ENCODE measurements at regions not wholly inside any gene's neighbourhood (a gene's known extent, or its start where the extent isn't known, plus 50 kb on each side); places are given as distances from the start of the nearest gene placed in this dataset.
A peak's percentile ranks its signal among the peaks of the same experiment; 100 is the strongest.

GRCh38 chr2:238557936-238558335 lies 131.2 kb downstream of the ASB1 start:
- H3K4me1 Mint-ChIP-seq: no peaks in the 10 kb centered on the region
- H3K4me3 Mint-ChIP-seq: no peak overlapping the region
- peaks cover 0 to 14% (median 5%) of the 10 kb centered on the region in 7 donors for H3K9me3 Mint-ChIP-seq
- H3K27ac Mint-ChIP-seq: no peak overlapping the region
- ATAC-seq (ENCODE audit: low read depth in 2 of 2) (no peak), DNase-seq (no peak)
- peaks cover 4 to 17% (median 15%) of the 10 kb centered on the region in 3 donors for H3K27me3 Mint-ChIP-seq
- H3K36me3 Mint-ChIP-seq: peaks cover 3 to 5% of the 10 kb centered on the region in 2 donors

GRCh38 chr2:238558456-238559099 lies 131.9 kb downstream of the ASB1 start:
- Mint-ChIP-seq H3K36me3 (no peaks in the 10 kb centered on the region), H3K27me3 (peaks cover 4 to 17% (median 15%) of the 10 kb centered on the region in 3 donors), H3K4me1 (no peaks in the 10 kb centered on the region), H3K27ac (no peak overlapping the region), H3K9me3 (peaks cover 0 to 10% (median 0%) of the 10 kb centered on the region in 7 donors), H3K4me3 (no peak overlapping the region)
- ATAC-seq (ENCODE audit: low read depth in 2 of 2): no peak
- DNase-seq: no peak

GRCh38 chr2:238560234-238560633 lies 133.5 kb downstream of the ASB1 start:
- no peak for ATAC-seq (ENCODE audit: low read depth in 2 of 2)
- Mint-ChIP-seq H3K36me3 (no peaks in the 10 kb centered on the region), H3K9me3 (no peaks in the 10 kb centered on the region)

GRCh38 chr2:238561230-238561629 lies 134.5 kb downstream of the ASB1 start:
- Mint-ChIP-seq H3K9me3 (peaks cover 0 to 2% (median 0%) of the 10 kb centered on the region in 7 donors), H3K27me3 (peaks cover 0 to 17% (median 15%) of the 10 kb centered on the region in 3 donors), H3K36me3 (no peaks in the 10 kb centered on the region), H3K4me1 (no peaks in the 10 kb centered on the region), H3K4me3 (no peak overlapping the region), H3K27ac (no peak overlapping the region)
- no peak for ATAC-seq (ENCODE audit: low read depth in 2 of 2)
- DNase-seq: no peak

More at GRCh38 chr2:238560234-238560633, 133.5 kb downstream of the ASB1 start:
- no peak for DNase-seq
- H3K4me3 Mint-ChIP-seq: no peak overlapping the region
- H3K27me3 Mint-ChIP-seq: peaks cover 4 to 17% (median 15%) of the 10 kb centered on the region in 3 donors
- no peaks in the 10 kb centered on the region for H3K4me1 Mint-ChIP-seq
- no peak overlapping the region for H3K27ac Mint-ChIP-seq

- Mint-ChIP-seq H3K36me3 (no peaks in the 10 kb centered on the region), H3K27ac (no peak overlapping the region), H3K4me3 (no peak overlapping the region), H3K4me1 (no peaks in the 10 kb centered on the region), H3K27me3 (peaks cover 0 to 11% (median 8%) of the 10 kb centered on the region in 3 donors), H3K9me3 (peaks cover 0 to 2% (median 0%) of the 10 kb centered on the region in 7 donors)
- no peak for DNase-seq
- no peak for ATAC-seq (ENCODE audit: low read depth in 2 of 2)
Measured at GRCh38 chr2:238562446-238562845, 135.7 kb downstream of the ASB1 start.

- peak overlapping the region in 1 of 8 donors; percentile 16 for H3K4me3 Mint-ChIP-seq
- peaks cover 0 to 2% (median 0%) of the 10 kb centered on the region in 7 donors for H3K9me3 Mint-ChIP-seq
- peaks cover 0 to 6% (median 5%) of the 10 kb centered on the region in 3 donors for H3K27me3 Mint-ChIP-seq
- no peak overlapping the region for H3K27ac Mint-ChIP-seq
- DNase-seq (no peak), ATAC-seq (ENCODE audit: low read depth in 2 of 2) (no peak)
- H3K4me1 Mint-ChIP-seq: no peaks in the 10 kb centered on the region
- H3K36me3 Mint-ChIP-seq: no peaks in the 10 kb centered on the region
Measured at GRCh38 chr2:238563551-238563950, 136.8 kb downstream of the ASB1 start.

GRCh38 chr2:238564286-238564920 lies 137.7 kb downstream of the ASB1 start:
- Mint-ChIP-seq H3K4me1 (no peaks in the 10 kb centered on the region), H3K4me3 (no peak overlapping the region), H3K36me3 (no peaks in the 10 kb centered on the region), H3K27me3 (peaks cover 0 to 6% (median 5%) of the 10 kb centered on the region in 3 donors), H3K27ac (no peak overlapping the region), H3K9me3 (peaks cover 0 to 2% (median 0%) of the 10 kb centered on the region in 7 donors)
- ATAC-seq (ENCODE audit: low read depth in 2 of 2) (no peak), DNase-seq (no peak)

GRCh38 chr2:238565031-238565430 lies 138.3 kb downstream of the ASB1 start:
- peaks cover 0 to 9% (median 6%) of the 10 kb centered on the region in 3 donors for H3K27me3 Mint-ChIP-seq
- H3K4me1 Mint-ChIP-seq: no peaks in the 10 kb centered on the region
- H3K27ac Mint-ChIP-seq: no peak overlapping the region
- no peaks in the 10 kb centered on the region for H3K36me3 Mint-ChIP-seq
- peaks cover 0 to 2% (median 0%) of the 10 kb centered on the region in 7 donors for H3K9me3 Mint-ChIP-seq
- no peak overlapping the region for H3K4me3 Mint-ChIP-seq
- ATAC-seq (ENCODE audit: low read depth in 2 of 2) (no peak), DNase-seq (no peak)

GRCh38 chr2:238566001-238566645 lies 139.4 kb downstream of the ASB1 start:
- Mint-ChIP-seq H3K9me3 (peaks cover 0 to 2% (median 0%) of the 10 kb centered on the region in 7 donors), H3K4me3 (peak overlapping the region in 1 of 8 donors; percentile 10), H3K27ac (no peak overlapping the region), H3K36me3 (no peaks in the 10 kb centered on the region), H3K4me1 (no peaks in the 10 kb centered on the region), H3K27me3 (peaks cover 0 to 6% (median 0%) of the 10 kb centered on the region in 3 donors)
- DNase-seq (no peak), ATAC-seq (ENCODE audit: low read depth in 2 of 2) (no peak)

- Mint-ChIP-seq H3K36me3 (no peaks in the 10 kb centered on the region), H3K4me3 (no peak overlapping the region), H3K27ac (peak overlapping the region in 1 of 6 donors; percentile 44), H3K9me3 (peaks cover 0 to 2% (median 0%) of the 10 kb centered on the region in 7 donors), H3K27me3 (peaks cover 0 to 6% (median 0%) of the 10 kb centered on the region in 3 donors), H3K4me1 (peaks cover 0 to 2% (median 0%) of the 10 kb centered on the region in 3 donors)
- ATAC-seq (ENCODE audit: low read depth in 2 of 2): no peak
- no peak for DNase-seq
Measured at GRCh38 chr2:238567067-238567855, 140.5 kb downstream of the ASB1 start.

- Mint-ChIP-seq H3K4me3 (no peak overlapping the region), H3K36me3 (no peaks in the 10 kb centered on the region), H3K4me1 (peaks cover 0 to 2% (median 0%) of the 10 kb centered on the region in 3 donors), H3K27me3 (peaks cover 0 to 6% (median 0%) of the 10 kb centered on the region in 3 donors), H3K9me3 (peaks cover 0 to 2% (median 0%) of the 10 kb centered on the region in 7 donors), H3K27ac (no peak overlapping the region)
- no peak for DNase-seq
- ATAC-seq (ENCODE audit: low read depth in 2 of 2): no peak
Measured at GRCh38 chr2:238567996-238568395, 141.3 kb downstream of the ASB1 start.

GRCh38 chr2:238568455-238569440 lies 142.0 kb downstream of the ASB1 start:
- peaks cover 0 to 2% (median 0%) of the 10 kb centered on the region in 7 donors for H3K9me3 Mint-ChIP-seq
- H3K36me3 Mint-ChIP-seq: no peaks in the 10 kb centered on the region
- no peak overlapping the region for H3K27ac Mint-ChIP-seq
- ATAC-seq (ENCODE audit: low read depth in 2 of 2) (no peak), DNase-seq (no peak)
- H3K4me3 Mint-ChIP-seq: no peak overlapping the region
- peaks cover 0 to 6% (median 0%) of the 10 kb centered on the region in 3 donors for H3K27me3 Mint-ChIP-seq
- H3K4me1 Mint-ChIP-seq: peaks cover 0 to 2% (median 0%) of the 10 kb centered on the region in 3 donors

Measured in naive B cell (primary cell).